EL (cell line): ENCODE measurements at regions not wholly inside any gene's neighbourhood (a gene's known extent, or its start where the extent isn't known, plus 50 kb on each side); places are given as distances from the start of the nearest gene placed in this dataset.

ENCODE experiments used
- DNase-seq: peaks from one replicate; pipeline ENCODE4 v3.0.0-alpha.2; 2016

GRCh38 chr14:94884616-94885230 is 114.8 kb upstream of the GSC start:
- DNase-seq: no peak

GRCh38 chr14:94882401-94882800 is 112.5 kb upstream of the GSC start:
- no peak for DNase-seq

GRCh38 chr14:94880876-94881275 is 111.0 kb upstream of the GSC start:
- DNase-seq: no peak

GRCh38 chr14:94880106-94880505 is 110.2 kb upstream of the GSC start:
- DNase-seq: no peak

GRCh38 chr14:94879537-94879936 is 109.6 kb upstream of the GSC start:
- no peak for DNase-seq

GRCh38 chr14:94876306-94876705 is 106.4 kb upstream of the GSC start:
- DNase-seq: no peak

- no peak for DNase-seq
These were observed 105.3 kb upstream of the GSC start for GRCh38 chr14:94875256-94875655.

GRCh38 chr14:94868772-94869072 is 98.8 kb upstream of the GSC start:
- no peak for DNase-seq

- DNase-seq: no peak
These were observed 98.2 kb upstream of the GSC start for GRCh38 chr14:94867946-94868771.

- no peak for DNase-seq
These were observed 97.3 kb upstream of the GSC start for GRCh38 chr14:94867209-94867608.

GRCh38 chr14:94864387-94865195 is 94.7 kb upstream of the GSC start:
- no peak for DNase-seq

- DNase-seq: no peak
These were observed 93.5 kb upstream of the GSC start for GRCh38 chr14:94863366-94863765.

GRCh38 chr14:94857950-94858349 is 88.0 kb upstream of the GSC start:
- no peak for DNase-seq

GRCh38 chr14:94853920-94854319 is 84.0 kb upstream of the GSC start:
- no peak for DNase-seq

- DNase-seq: no peak
These were observed 80.6 kb upstream of the GSC start for GRCh38 chr14:94850309-94851211.

- DNase-seq: no peak
These were observed 74.8 kb upstream of the GSC start for GRCh38 chr14:94844593-94845152.

- no peak for DNase-seq
These were observed 70.6 kb upstream of the GSC start for GRCh38 chr14:94840467-94840866.

GRCh38 chr14:94839348-94839747 is 69.4 kb upstream of the GSC start:
- no peak for DNase-seq

- DNase-seq: no peak
These were observed 66.9 kb upstream of the GSC start for GRCh38 chr14:94836849-94837248.

GRCh38 chr14:94833633-94834032 is 63.7 kb upstream of the GSC start:
- no peak for DNase-seq

- no peak for DNase-seq
These were observed 61.2 kb upstream of the GSC start for GRCh38 chr14:94831085-94831484.

- DNase-seq: no peak
These were observed 58.0 kb upstream of the GSC start for GRCh38 chr14:94827711-94828447.
